ENCODE measurements at regions not wholly inside any gene's neighbourhood (a gene's known extent, or its start where the extent isn't known, plus 50 kb on each side); places are given as distances from the start of the nearest gene placed in this dataset.

DNA sequence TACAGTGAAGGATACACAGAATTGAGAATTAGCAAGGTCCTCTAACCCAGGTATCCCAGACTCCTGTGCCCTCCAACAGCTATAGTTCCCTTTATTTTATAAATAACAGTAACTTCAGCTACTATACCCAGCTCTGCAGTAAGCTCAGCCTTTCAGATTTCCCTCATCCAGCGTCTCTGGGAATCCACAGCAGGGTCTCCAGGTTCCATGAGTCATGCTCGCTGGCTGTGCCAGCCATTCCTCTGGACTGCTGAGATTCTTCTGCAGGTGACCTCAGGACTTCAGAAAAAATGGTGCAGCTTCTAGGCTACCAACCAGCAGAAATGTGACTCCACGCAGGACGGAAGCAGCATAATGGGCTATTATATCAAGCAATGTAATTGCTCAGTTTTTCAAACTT is 419.3 kb downstream of the ZNF516 start:
- TF ChIP-seq, protein P1, sequence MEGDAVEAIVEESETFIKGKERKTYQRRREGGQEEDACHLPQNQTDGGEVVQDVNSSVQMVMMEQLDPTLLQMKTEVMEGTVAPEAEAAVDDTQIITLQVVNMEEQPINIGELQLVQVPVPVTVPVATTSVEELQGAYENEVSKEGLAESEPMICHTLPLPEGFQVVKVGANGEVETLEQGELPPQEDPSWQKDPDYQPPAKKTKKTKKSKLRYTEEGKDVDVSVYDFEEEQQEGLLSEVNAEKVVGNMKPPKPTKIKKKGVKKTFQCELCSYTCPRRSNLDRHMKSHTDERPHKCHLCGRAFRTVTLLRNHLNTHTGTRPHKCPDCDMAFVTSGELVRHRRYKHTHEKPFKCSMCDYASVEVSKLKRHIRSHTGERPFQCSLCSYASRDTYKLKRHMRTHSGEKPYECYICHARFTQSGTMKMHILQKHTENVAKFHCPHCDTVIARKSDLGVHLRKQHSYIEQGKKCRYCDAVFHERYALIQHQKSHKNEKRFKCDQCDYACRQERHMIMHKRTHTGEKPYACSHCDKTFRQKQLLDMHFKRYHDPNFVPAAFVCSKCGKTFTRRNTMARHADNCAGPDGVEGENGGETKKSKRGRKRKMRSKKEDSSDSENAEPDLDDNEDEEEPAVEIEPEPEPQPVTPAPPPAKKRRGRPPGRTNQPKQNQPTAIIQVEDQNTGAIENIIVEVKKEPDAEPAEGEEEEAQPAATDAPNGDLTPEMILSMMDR (IDR thresholded peaks at IDR 0.05) = no peak
- no peak for ATAC-seq
- Histone ChIP-seq H3K4me1 (no peaks in the 10 kb centered on the region), H3K4me3 (no peak overlapping the region), H3K9me3 (no peaks in the 10 kb centered on the region), H3K27ac (no peak overlapping the region), H3K36me3 (ENCODE audit: insufficient read depth in 1 of 2, low read depth in 1 of 2) (no peaks in the 10 kb centered on the region), H3K27me3 (ENCODE audit: insufficient read depth in 3 of 3, low read length in 2 of 3) (no peaks in the 10 kb centered on the region)
- WGBS, 3 donors = 68 to 73% (median 72%) methylated on average over 4 of the region's 4 CpGs
- DNase-seq = no peak
- intact Hi-C loops (cut with DNase I) = no loop called here

DNA sequence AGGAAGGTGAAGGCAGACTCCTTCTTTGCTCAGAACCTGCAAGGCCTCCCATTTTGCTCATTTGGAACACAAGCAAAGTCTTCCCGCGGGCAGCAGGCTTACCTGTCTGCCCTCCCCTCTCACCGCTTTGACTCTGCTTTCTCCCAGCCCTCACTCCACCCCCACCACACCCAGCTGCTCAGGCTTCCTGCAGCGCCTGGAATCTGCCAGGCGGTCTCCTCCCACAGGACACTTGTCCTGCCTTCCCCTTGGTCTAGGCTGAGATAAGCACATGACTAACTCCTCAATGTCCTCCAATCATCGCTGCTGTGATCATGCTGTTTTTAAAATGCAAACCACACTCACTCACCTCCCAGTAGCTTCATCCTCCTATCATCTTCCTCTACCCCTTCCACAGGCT is 430.0 kb downstream of the ZNF516 start:
- no peaks in the 10 kb centered on the region for H3K4me1 ChIP-seq
- H3K36me3 ChIP-seq (ENCODE audit: insufficient read depth in 1 of 2, low read depth in 1 of 2) = no peaks in the 10 kb centered on the region
- DNase-seq (no peak), ATAC-seq (no peak)
- no peaks in the 10 kb centered on the region for H3K9me3 ChIP-seq
- H3K27ac ChIP-seq = no peak overlapping the region
- intact Hi-C loops (cut with DNase I) = no loop called here
- WGBS, 3 donors = 50 to 55% (median 51%) methylated on average over 6 of the region's 6 CpGs
- H3K4me3 ChIP-seq = no peak overlapping the region
- H3K27me3 ChIP-seq (ENCODE audit: insufficient read depth in 3 of 3, low read length in 2 of 3) = no peaks in the 10 kb centered on the region
- TF ChIP-seq, protein P1 (IDR thresholded peaks at IDR 0.05) = no peak

DNA sequence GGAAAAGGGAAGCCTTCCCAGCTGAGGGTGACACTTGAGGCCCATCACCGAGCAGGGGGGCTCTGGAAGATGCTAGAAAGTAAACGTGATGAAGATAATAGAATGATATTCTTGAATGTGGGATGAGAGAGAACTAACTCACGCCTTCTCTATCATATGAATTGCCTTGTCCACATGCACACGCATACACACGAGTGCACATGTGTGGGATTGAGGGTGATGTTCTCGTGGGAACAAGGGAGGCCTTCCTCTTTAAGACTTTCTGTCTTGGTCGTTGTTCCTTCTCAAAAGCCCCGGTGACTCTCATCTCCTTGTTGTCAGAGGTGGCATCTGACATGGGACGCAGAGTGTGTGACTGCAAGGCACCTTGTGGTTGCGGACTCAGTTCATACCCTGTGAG is 436.9 kb downstream of the ZNF516 start:
- no peak overlapping the region for H3K4me3 ChIP-seq
- H3K27me3 ChIP-seq (ENCODE audit: insufficient read depth in 3 of 3, low read length in 2 of 3) = no peaks in the 10 kb centered on the region
- TF ChIP-seq, protein P1 (IDR thresholded peaks at IDR 0.05) = no peak
- no peak for ATAC-seq
- H3K36me3 ChIP-seq (ENCODE audit: insufficient read depth in 1 of 2, low read depth in 1 of 2) = no peaks in the 10 kb centered on the region
- WGBS, 3 donors = 71 to 77% (median 76%) methylated on average over 10 of the region's 10 CpGs
- no peaks in the 10 kb centered on the region for H3K4me1 ChIP-seq
- H3K9me3 ChIP-seq = no peaks in the 10 kb centered on the region
- H3K27ac ChIP-seq = no peak overlapping the region
- DNase-seq = no peak
- intact Hi-C loops (cut with DNase I) = no loop called here

DNA sequence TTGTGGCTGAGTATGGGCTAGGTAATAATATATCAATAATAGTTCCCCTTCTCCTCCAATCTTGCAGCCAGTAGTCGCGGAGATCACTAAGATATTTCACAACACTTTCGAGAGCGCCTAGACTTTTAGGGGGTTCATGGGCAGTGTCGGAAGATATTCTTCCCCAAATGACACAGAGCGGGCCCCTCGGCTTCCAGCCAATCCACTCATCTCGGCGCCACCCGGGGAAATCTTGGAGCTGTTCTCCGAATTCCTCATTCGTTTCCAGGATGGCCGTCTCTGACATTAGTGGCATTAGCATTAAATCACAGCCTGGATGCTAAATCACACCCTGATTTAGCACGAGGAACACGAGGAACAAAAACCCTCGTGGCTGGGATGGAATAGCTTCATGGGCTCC is 437.7 kb downstream of the ZNF516 start:
- Histone ChIP-seq H3K27ac (no peak overlapping the region), H3K4me3 (no peak overlapping the region), H3K4me1 (no peaks in the 10 kb centered on the region), H3K9me3 (no peaks in the 10 kb centered on the region), H3K27me3 (ENCODE audit: insufficient read depth in 3 of 3, low read length in 2 of 3) (no peaks in the 10 kb centered on the region), H3K36me3 (ENCODE audit: insufficient read depth in 1 of 2, low read depth in 1 of 2) (no peaks in the 10 kb centered on the region)
- DNase-seq (no peak), ATAC-seq (no peak)
- intact Hi-C loops (cut with DNase I) = no loop called here
- 69 to 76% (median 74%) methylated on average over 15 to 16 of the region's 16 CpGs for WGBS, 3 donors
- TF ChIP-seq, protein P1 (IDR thresholded peaks at IDR 0.05) = no peak

DNA sequence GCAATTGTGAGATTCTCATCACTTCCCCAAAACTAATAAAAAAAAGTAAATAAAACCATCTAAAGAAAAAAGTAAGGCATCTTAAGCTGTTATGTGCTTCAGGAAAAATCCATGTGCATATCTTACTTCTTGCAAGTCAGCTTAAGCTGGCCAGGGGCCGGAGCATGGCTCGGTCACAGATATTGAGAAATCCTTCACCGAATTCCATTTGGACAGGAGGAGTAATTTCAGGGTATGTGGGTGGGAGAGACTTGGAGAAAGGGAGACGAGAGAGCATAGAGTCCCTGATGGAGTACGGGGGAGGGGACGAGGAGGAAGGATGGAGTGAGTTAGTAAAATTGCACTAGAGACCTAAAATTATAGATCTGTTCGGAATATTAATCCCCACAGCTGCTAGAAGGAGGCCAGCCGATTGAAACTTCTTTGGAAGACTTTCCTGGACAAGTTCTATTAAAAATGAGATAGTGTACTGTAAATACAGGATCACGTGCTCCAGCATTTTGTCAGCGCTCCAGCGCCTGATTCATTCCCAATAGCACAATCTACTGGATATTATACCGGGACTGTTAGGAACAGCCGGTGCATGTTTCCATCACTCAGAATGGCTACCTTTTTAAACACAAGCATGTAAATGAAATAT is 438.5 kb downstream of the ZNF516 start:
- Histone ChIP-seq H3K27ac (no peak overlapping the region), H3K36me3 (ENCODE audit: insufficient read depth in 1 of 2, low read depth in 1 of 2) (no peaks in the 10 kb centered on the region), H3K27me3 (ENCODE audit: insufficient read depth in 3 of 3, low read length in 2 of 3) (peaks cover 0 to 6% (median 0%) of the 10 kb centered on the region in 3 donors), H3K4me1 (no peaks in the 10 kb centered on the region), H3K9me3 (no peaks in the 10 kb centered on the region), H3K4me3 (no peak overlapping the region)
- DNase-seq (peak; percentile 54 to 68), ATAC-seq (no peak)
- intact Hi-C loops (cut with DNase I) = no loop called here
- WGBS, 3 donors = 48 to 63% (median 51%) methylated on average over 13 of the region's 13 CpGs
- TF ChIP-seq, protein P1 (IDR thresholded peaks at IDR 0.05) = no peak

Measured in psoas muscle (tissue), 7 donors.